NCI-H1048 (cell line): ENCODE measurements at regions not wholly inside any gene's neighbourhood (a gene's known extent, or its start where the extent isn't known, plus 50 kb on each side); places are given as distances from the start of the nearest gene placed in this dataset.
"Not testable (repeated sequence)": the region's sequence is repeated elsewhere in the genome, so short reads cannot be mapped to it uniquely, and the experiment has no call there.

Experiments used
- DNase-seq: peaks from one replicate; lab custom pipeline; 2025; lab: John Stamatoyannopoulos, UW

- not testable (repeated sequence) for DNase-seq
These were observed 311.2 kb upstream of the SOX4 start for GRCh38 chr6:21282360-21282759.

GRCh38 chr6:21284166-21284565, 309.4 kb upstream of the SOX4 start:
- no peak for DNase-seq

- no peak for DNase-seq
These were observed 308.8 kb upstream of the SOX4 start for GRCh38 chr6:21284706-21285105.

GRCh38 chr6:21294144-21294543, 299.4 kb upstream of the SOX4 start:
- no peak for DNase-seq

GRCh38 chr6:21295506-21296240, 297.9 kb upstream of the SOX4 start:
- DNase-seq = no peak

GRCh38 chr6:21297665-21298064, 295.9 kb upstream of the SOX4 start:
- DNase-seq = no peak

GRCh38 chr6:21299216-21299615, 294.3 kb upstream of the SOX4 start:
- no peak for DNase-seq

- DNase-seq = no peak
These were observed 293.1 kb upstream of the SOX4 start for GRCh38 chr6:21300439-21300838.

- no peak for DNase-seq
These were observed 287.6 kb upstream of the SOX4 start for GRCh38 chr6:21305893-21306332.

- DNase-seq = no peak
These were observed 287.0 kb upstream of the SOX4 start for GRCh38 chr6:21306546-21306945.

GRCh38 chr6:21309807-21310221, 283.7 kb upstream of the SOX4 start:
- no peak for DNase-seq

- DNase-seq = no peak
These were observed 282.9 kb upstream of the SOX4 start for GRCh38 chr6:21310568-21311140.

GRCh38 chr6:21312118-21312517, 281.4 kb upstream of the SOX4 start:
- no peak for DNase-seq

GRCh38 chr6:21317642-21318041, 275.9 kb upstream of the SOX4 start:
- no peak for DNase-seq

GRCh38 chr6:21321076-21321475, 272.5 kb upstream of the SOX4 start:
- DNase-seq = no peak

- DNase-seq = no peak
These were observed 272.0 kb upstream of the SOX4 start for GRCh38 chr6:21321531-21321930.

GRCh38 chr6:21323577-21323976, 270.0 kb upstream of the SOX4 start:
- DNase-seq = no peak

- no peak for DNase-seq
These were observed 268.2 kb upstream of the SOX4 start for GRCh38 chr6:21325201-21325856.

GRCh38 chr6:21327326-21328112, 266.0 kb upstream of the SOX4 start:
- DNase-seq = no peak

- no peak for DNase-seq
These were observed 262.3 kb upstream of the SOX4 start for GRCh38 chr6:21331235-21331634.

GRCh38 chr6:21332077-21332476, 261.5 kb upstream of the SOX4 start:
- DNase-seq = no peak

- no peak for DNase-seq
These were observed 260.9 kb upstream of the SOX4 start for GRCh38 chr6:21332660-21333059.

- no peak for DNase-seq
These were observed 259.8 kb upstream of the SOX4 start for GRCh38 chr6:21333715-21334114.
